ENCODE measurements at regions not wholly inside any gene's neighbourhood (a gene's known extent, or its start where the extent isn't known, plus 50 kb on each side); places are given as distances from the start of the nearest gene placed in this dataset.
"Not testable (repeated sequence)": the region's sequence is repeated elsewhere in the genome, so short reads cannot be mapped to it uniquely, and the experiment has no call there.

DNA sequence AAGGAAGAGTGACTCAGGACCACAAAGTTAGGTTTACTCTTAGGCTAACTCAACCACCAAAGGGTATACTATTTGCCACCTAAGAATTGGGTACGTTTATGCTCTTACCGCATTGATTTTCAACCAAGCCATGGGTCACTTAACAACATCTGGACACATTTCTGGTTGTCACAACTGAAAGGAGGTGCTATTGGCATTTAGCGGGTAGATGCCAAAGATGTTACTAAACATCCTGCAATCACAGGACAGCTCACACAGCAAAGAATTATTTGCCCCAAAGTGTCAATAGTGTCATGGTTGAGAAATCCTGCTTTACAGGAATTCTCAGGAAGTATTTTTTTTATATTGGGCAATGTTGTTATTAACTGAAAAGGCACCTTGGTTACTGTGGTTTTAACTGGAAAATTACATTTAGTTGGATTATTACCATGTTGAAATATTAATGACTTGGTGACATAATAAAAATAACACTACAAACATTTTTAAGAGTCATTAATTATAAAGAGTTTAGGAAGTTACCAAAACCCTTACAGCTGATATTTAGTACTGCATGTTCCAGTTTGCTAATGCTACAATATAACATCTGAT, 185.0 kb upstream of the TMEM196 start:
- Mint-ChIP-seq H3K27ac (no peak overlapping the region), H3K27me3 (no peaks in the 10 kb centered on the region), H3K4me3 (ENCODE audit: low read depth) (no peak overlapping the region), H3K9me3 (ENCODE audit: low read depth) (peaks cover 4% of the 10 kb centered on the region), H3K4me1 (ENCODE audit: low read depth) (no peaks in the 10 kb centered on the region), H3K36me3 (ENCODE audit: insufficient read depth) (no peaks in the 10 kb centered on the region)
- no peak for DNase-seq (ENCODE audit: low spot score, unreplicated experiment)
- TF ChIP-seq CTCF (IDR thresholded peaks at IDR 0.05; ENCODE audit: unreplicated experiment) = no peak

DNA sequence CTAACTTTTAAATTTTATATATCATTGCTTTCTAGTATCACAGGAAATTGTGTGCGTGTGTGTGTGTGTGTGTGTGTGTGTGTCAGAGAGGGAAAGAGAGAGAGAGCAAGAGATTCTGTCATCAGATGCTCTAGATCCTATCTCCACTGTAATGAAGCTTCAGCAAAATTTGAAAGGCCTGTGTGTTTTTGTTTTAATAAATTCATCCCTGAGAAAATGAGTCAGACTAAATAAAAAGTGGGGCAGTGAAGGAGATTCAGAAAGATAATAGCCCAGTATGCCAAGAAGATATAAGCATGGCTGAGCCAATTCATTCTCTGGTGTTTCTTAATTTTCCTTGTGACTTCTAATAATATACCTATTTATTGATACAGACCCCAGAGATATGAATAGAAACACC, 184.2 kb upstream of the TMEM196 start:
- no peak for DNase-seq (ENCODE audit: low spot score, unreplicated experiment)
- H3K9me3 Mint-ChIP-seq (ENCODE audit: low read depth) = peaks cover 7% of the 10 kb centered on the region
- H3K36me3 Mint-ChIP-seq (ENCODE audit: insufficient read depth) = no peaks in the 10 kb centered on the region
- H3K4me1 Mint-ChIP-seq (ENCODE audit: low read depth) = no peaks in the 10 kb centered on the region
- no peak overlapping the region for H3K27ac Mint-ChIP-seq
- TF ChIP-seq CTCF (IDR thresholded peaks at IDR 0.05; ENCODE audit: unreplicated experiment) = no peak
- no peak overlapping the region for H3K4me3 Mint-ChIP-seq (ENCODE audit: low read depth)
- no peaks in the 10 kb centered on the region for H3K27me3 Mint-ChIP-seq

DNA sequence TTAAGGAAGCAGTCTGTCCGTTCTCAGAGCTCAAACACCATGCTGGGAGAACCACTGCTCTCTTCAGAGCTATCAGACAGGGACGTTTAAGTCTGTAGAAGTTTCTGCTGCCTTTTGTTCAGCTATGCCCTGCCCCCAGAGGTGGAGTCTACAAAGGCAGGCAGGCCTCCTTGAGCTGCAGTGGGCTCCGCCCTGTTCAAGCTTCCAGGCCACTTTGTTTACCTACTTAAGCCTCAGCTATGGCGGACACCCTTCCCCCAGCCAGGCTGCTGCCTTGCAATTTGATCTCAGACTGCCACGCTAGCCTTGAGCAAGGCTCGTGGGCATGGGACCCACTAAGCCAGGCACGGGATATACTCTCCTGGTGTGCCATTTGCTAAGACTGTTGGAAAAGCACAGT, 180.7 kb upstream of the TMEM196 start:
- H3K4me3 Mint-ChIP-seq (ENCODE audit: low read depth); H3K36me3 Mint-ChIP-seq (ENCODE audit: insufficient read depth); H3K4me1 Mint-ChIP-seq (ENCODE audit: low read depth); H3K27ac Mint-ChIP-seq; H3K27me3 Mint-ChIP-seq; DNase-seq (ENCODE audit: low spot score, unreplicated experiment): not testable (repeated sequence)
- H3K9me3 Mint-ChIP-seq (ENCODE audit: low read depth) = peaks cover 25% of the 10 kb centered on the region

- not testable (repeated sequence) for H3K36me3 Mint-ChIP-seq (ENCODE audit: insufficient read depth); H3K4me3 Mint-ChIP-seq (ENCODE audit: low read depth); H3K27me3 Mint-ChIP-seq; H3K4me1 Mint-ChIP-seq (ENCODE audit: low read depth); DNase-seq (ENCODE audit: low spot score, unreplicated experiment); H3K27ac Mint-ChIP-seq
- peaks cover 29% of the 10 kb centered on the region for H3K9me3 Mint-ChIP-seq (ENCODE audit: low read depth)
Observed at GRCh38 chr7:19953411-19953810, 180.0 kb upstream of the TMEM196 start.

DNA sequence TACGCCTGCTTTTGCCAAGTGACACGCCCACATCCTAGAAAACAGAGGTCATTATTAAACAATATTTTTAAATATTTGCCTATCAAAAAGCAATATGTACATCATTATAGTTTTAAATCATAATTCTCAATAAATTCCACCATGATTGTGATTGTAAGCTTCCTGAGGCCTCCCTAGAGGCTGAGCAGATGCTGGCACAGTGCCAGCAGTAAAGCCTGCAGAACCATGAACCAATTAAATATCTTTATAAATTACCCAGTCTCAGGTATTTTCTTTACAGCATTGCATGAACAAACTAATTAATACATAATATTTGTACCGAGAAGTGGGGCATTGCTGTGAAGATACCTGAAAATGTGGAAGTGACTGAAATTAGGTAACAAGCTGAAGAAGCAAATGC, 174.7 kb upstream of the TMEM196 start:
- Mint-ChIP-seq H3K36me3 (ENCODE audit: insufficient read depth) (peaks cover 2% of the 10 kb centered on the region), H3K4me1 (ENCODE audit: low read depth) (no peaks in the 10 kb centered on the region), H3K4me3 (ENCODE audit: low read depth) (no peak overlapping the region), H3K27me3 (no peaks in the 10 kb centered on the region), H3K27ac (no peak overlapping the region), H3K9me3 (ENCODE audit: low read depth) (peaks cover 23% of the 10 kb centered on the region)
- TF ChIP-seq CTCF (IDR thresholded peaks at IDR 0.05; ENCODE audit: unreplicated experiment) = no peak
- DNase-seq (ENCODE audit: low spot score, unreplicated experiment) = no peak

- TF ChIP-seq CTCF (IDR thresholded peaks at IDR 0.05; ENCODE audit: unreplicated experiment) = no peak
- peaks cover 5% of the 10 kb centered on the region for H3K9me3 Mint-ChIP-seq (ENCODE audit: low read depth)
- H3K27ac Mint-ChIP-seq = no peak overlapping the region
- no peak overlapping the region for H3K4me3 Mint-ChIP-seq (ENCODE audit: low read depth)
- H3K27me3 Mint-ChIP-seq = no peaks in the 10 kb centered on the region
- H3K36me3 Mint-ChIP-seq (ENCODE audit: insufficient read depth) = no peaks in the 10 kb centered on the region
- H3K4me1 Mint-ChIP-seq (ENCODE audit: low read depth) = peaks cover 8% of the 10 kb centered on the region
- no peak for DNase-seq (ENCODE audit: low spot score, unreplicated experiment)
Observed at GRCh38 chr7:19944363-19945120, 171.1 kb upstream of the TMEM196 start.
